Central memory CD4-positive, alpha-beta T cell (primary cell): ENCODE measurements at regions not wholly inside any gene's neighbourhood (a gene's known extent, or its start where the extent isn't known, plus 50 kb on each side); places are given as distances from the start of the nearest gene placed in this dataset.

ENCODE experiments used
- DNase-seq: peaks from one replicate; pipeline ENCODE4 v3.0.0; 2022

- DNase-seq = no peak
These were observed 67.9 kb upstream of the PPM1J start for GRCh38 chr1:112783059-112783458.

GRCh38 chr1:112779665-112780526 is 64.8 kb upstream of the PPM1J start:
- DNase-seq = no peak

- DNase-seq = no peak
These were observed 63.0 kb upstream of the PPM1J start for GRCh38 chr1:112778137-112778536.

- no peak for DNase-seq
These were observed 61.6 kb upstream of the PPM1J start for GRCh38 chr1:112776688-112777087.

- no peak for DNase-seq
These were observed 57.6 kb upstream of the PPM1J start for GRCh38 chr1:112772781-112773180.

- no peak for DNase-seq
These were observed 55.6 kb upstream of the PPM1J start for GRCh38 chr1:112770724-112771123.

GRCh38 chr1:112769611-112770010 is 54.5 kb upstream of the PPM1J start:
- DNase-seq = no peak

- DNase-seq = no peak
These were observed 52.5 kb upstream of the PPM1J start for GRCh38 chr1:112767646-112768045.
